Transverse colon (tissue), 4 donors: ENCODE measurements at regions not wholly inside any gene's neighbourhood (a gene's known extent, or its start where the extent isn't known, plus 50 kb on each side); places are given as distances from the start of the nearest gene placed in this dataset.

Source experiments
- DNase-seq: peaks from one replicate; pipeline ENCODE4 v3.0.0-alpha.2; 2019
- H3K27ac ChIP-seq, 4 donors: fragments of 200-600 bp; sonication (generic); 2 replicates each; pipeline ENCODE4 v1.5.1; 2016 to 2018; ENCODE audit warnings: inconsistent platforms in 4 of 4
- H3K27me3 ChIP-seq: fragments of 200-600 bp; sonication (generic); 2 replicates; pipeline ENCODE4 v1.5.1; 2017; ENCODE audit warnings: inconsistent platforms
- H3K36me3 ChIP-seq, 4 donors: fragments of 200-600 bp; sonication (generic); 2 replicates each; pipeline ENCODE4 v1.5.1; 2017 to 2019; ENCODE audit warnings: inconsistent platforms in 4 of 4
- H3K4me1 ChIP-seq, 4 donors: fragments of 200-600 bp; sonication (generic); 2 replicates each; pipeline ENCODE4 v1.5.1; 2017 to 2020; ENCODE audit warnings: inconsistent platforms in 4 of 4
- H3K4me3 ChIP-seq, 4 donors: fragments of 200-600 bp; sonication (generic); 1 replicate in 1 of 4; 2 replicates in 3 of 4; pipeline versions ENCODE4 v1.5.1 to v1.6.1; 2017 to 2019; ENCODE audit warnings: inconsistent platforms in 4 of 4
- H3K9me3 ChIP-seq, 2 donors: fragments of 200-600 bp; sonication (generic); 2 replicates each; pipeline ENCODE4 v1.5.1; 2017 to 2019; ENCODE audit warnings: inconsistent platforms in 2 of 2
- EP300 ChIP-seq: sonication (generic); formaldehyde crosslinking; IDR thresholded peaks from one replicate; pipeline ENCODE4 v1.6.1; 2017; ENCODE audit warnings: antibody characterized with exemption, low read depth
- POLR2A ChIP-seq: fragments of 450-650 bp; IDR thresholded peaks from one replicate; pipeline ENCODE4 v1.6.1; 2016; ENCODE audit warnings: antibody characterized with exemption, mild to moderate bottlenecking, moderate library complexity
- POLR2AphosphoS5 ChIP-seq, 3 donors: sonication (generic); formaldehyde crosslinking; IDR thresholded peaks; one replicate each; pipeline ENCODE4 v1.6.1; 2016; ENCODE audit warnings: antibody characterized with exemption in 3 of 3
- WGBS, 2 donors: methylation state at CpG; one replicate each; pipeline ENCODE4 v1.1.5; 2018; ENCODE audit warnings: low coverage in 1 of 2; 5-methylcytosine and 5-hydroxymethylcytosine counted together
- in situ Hi-C, 4 donors: fragments of 200-750 bp; cut with MboI; loops; one replicate each; pipeline versions ENCODE4 v1.15.0 to v1.15.1; 2017; ENCODE audit warnings: low sequenced_read_pairs in 3 of 4, low pct_ligation_motif_present in 1 of 4, low pct_unique_long_range_greater_than_20kb in 1 of 4
- intact Hi-C: fragments of 100-400 bp; cut with DNase I; formaldehyde crosslinking; loops from one replicate; pipeline ENCODE4 v1.15.1; 2023; ENCODE audit warnings: low total_unique reads
- TF ChIP-seq, protein P1 (sequence below), 5 experiments: fragments of 200-600 bp in 3 of 5; fragments of 450-650 bp in 2 of 5; sonication (generic) in 3 of 5; IDR thresholded peaks; 1 replicate in 2 of 5; 2 replicates in 3 of 5; pipeline ENCODE4 v1.5.1; 2016 to 2017; ENCODE audit warnings: antibody characterized with exemption in 5 of 5, inconsistent platforms in 3 of 5, mild to moderate bottlenecking in 2 of 5, moderate library complexity in 1 of 5

DNA sequence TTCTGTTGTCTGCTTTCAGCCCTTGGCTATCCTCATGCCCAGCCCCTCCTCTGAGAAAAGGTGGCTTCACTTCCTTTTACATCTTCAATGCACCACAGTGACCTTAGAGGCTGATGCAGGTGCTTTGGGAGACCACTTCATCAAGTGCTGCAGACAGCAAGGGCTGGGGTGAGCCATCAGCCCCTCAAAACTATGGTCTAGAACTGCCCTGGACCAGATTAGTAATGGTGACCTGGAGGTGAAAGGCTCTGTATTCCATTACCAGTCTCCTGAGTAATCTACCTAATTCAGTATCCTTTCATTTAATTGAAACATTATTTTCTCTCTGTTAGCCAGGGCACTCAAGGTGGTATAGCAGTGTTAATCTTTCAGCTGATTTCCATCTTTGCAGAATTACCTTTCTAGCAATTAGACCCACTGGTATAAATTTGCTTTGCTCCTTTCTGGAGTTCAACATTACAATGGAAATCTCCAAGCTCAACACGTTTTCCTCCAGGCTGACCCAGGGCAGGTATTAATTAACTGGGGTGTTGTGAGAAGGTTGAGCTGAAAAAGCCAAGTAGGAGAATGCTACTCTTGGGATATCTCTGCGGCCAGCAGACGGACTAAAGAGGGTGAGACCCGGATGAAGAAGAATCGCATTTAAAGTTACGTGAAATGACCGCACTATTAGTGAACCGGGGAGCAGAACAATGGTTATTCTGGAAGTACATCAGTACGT lies 469.0 kb downstream of the MEIS1 start:
- Histone ChIP-seq H3K36me3 (no peaks in the 10 kb centered on the region), H3K27ac (no peak overlapping the region), H3K4me1 (peaks cover 0 to under 1% (median 0%) of the 10 kb centered on the region in 4 donors), H3K27me3 (no peaks in the 10 kb centered on the region), H3K4me3 (no peak overlapping the region), H3K9me3 (no peaks in the 10 kb centered on the region)
- WGBS, 2 donors: 90 to 93% methylated on average over 4 to 9 of the region's 9 CpGs
- intact Hi-C loops (no loop called here), in situ Hi-C loops (no loop called here)
- TF ChIP-seq, protein P1, sequence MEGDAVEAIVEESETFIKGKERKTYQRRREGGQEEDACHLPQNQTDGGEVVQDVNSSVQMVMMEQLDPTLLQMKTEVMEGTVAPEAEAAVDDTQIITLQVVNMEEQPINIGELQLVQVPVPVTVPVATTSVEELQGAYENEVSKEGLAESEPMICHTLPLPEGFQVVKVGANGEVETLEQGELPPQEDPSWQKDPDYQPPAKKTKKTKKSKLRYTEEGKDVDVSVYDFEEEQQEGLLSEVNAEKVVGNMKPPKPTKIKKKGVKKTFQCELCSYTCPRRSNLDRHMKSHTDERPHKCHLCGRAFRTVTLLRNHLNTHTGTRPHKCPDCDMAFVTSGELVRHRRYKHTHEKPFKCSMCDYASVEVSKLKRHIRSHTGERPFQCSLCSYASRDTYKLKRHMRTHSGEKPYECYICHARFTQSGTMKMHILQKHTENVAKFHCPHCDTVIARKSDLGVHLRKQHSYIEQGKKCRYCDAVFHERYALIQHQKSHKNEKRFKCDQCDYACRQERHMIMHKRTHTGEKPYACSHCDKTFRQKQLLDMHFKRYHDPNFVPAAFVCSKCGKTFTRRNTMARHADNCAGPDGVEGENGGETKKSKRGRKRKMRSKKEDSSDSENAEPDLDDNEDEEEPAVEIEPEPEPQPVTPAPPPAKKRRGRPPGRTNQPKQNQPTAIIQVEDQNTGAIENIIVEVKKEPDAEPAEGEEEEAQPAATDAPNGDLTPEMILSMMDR (IDR thresholded peaks at IDR 0.05): no peak
- TF ChIP-seq POLR2AphosphoS5 (IDR thresholded peaks at IDR 0.05) (no peak), POLR2A (no peak), EP300 (no peak)
- no peak for DNase-seq

DNA sequence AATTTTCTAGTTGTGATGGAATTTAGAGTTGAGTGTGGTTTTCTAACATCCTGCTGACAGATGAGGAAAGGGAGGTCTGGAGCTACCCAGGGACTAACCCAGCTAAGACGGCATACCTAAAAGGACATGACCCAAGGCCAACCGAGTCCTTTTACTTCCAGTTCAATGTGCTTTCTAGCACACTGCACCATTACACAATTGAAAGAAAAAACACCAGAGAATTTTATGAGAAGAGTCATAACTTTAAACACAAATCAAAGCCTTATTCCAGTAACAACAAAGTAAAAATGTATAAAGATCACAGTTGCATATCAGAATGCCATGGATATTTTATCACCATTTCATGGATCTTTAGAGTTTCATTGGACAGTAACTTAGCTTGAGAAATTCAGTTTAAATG lies 480.3 kb downstream of the MEIS1 start:
- Histone ChIP-seq H3K4me1 (no peaks in the 10 kb centered on the region), H3K36me3 (no peaks in the 10 kb centered on the region), H3K4me3 (no peak overlapping the region), H3K9me3 (no peaks in the 10 kb centered on the region), H3K27ac (no peak overlapping the region), H3K27me3 (no peaks in the 10 kb centered on the region)
- intact Hi-C loops (no loop called here), in situ Hi-C loops (no loop called here)
- 74 to 80% methylated on average over 2 of the region's 2 CpGs for WGBS, 2 donors
- no peak for DNase-seq
- TF ChIP-seq, protein P1 (IDR thresholded peaks at IDR 0.05): no peak
- no peak for TF ChIP-seq EP300
- TF ChIP-seq POLR2AphosphoS5 (IDR thresholded peaks at IDR 0.05): no peak
- TF ChIP-seq POLR2A: no peak

DNA sequence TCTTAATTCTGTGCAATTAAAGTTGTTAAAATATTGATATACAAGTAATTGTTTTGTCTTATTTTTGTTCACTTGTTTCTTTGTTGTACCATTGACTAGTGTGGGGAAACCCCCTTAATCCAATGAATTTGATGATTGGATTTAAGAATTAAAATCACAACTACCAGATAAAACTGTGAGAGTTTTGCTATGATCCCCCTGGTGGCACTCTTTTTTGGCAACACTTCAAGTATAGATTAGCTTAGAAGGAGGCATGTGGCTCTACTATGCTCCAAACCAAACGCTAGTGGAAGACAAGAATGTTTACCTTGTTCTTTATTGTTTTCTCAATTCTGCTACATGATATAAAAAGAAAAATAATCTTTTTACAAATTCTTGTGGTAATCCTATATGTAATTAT lies 477.8 kb upstream of the ETAA1 start:
- H3K27ac ChIP-seq: no peak overlapping the region
- no peak for TF ChIP-seq EP300
- TF ChIP-seq, protein P1 (IDR thresholded peaks at IDR 0.05): no peak
- no peak for TF ChIP-seq POLR2AphosphoS5 (IDR thresholded peaks at IDR 0.05)
- TF ChIP-seq POLR2A: no peak
- no peaks in the 10 kb centered on the region for H3K4me1 ChIP-seq
- H3K36me3 ChIP-seq: no peaks in the 10 kb centered on the region
- intact Hi-C loops: no loop called here
- no peaks in the 10 kb centered on the region for H3K9me3 ChIP-seq
- in situ Hi-C loops: no loop called here
- no peak overlapping the region for H3K4me3 ChIP-seq
- H3K27me3 ChIP-seq: no peaks in the 10 kb centered on the region
- WGBS, 2 donors: 58 to 71% methylated on average over 1 of the region's 1 CpG
- DNase-seq: no peak

DNA sequence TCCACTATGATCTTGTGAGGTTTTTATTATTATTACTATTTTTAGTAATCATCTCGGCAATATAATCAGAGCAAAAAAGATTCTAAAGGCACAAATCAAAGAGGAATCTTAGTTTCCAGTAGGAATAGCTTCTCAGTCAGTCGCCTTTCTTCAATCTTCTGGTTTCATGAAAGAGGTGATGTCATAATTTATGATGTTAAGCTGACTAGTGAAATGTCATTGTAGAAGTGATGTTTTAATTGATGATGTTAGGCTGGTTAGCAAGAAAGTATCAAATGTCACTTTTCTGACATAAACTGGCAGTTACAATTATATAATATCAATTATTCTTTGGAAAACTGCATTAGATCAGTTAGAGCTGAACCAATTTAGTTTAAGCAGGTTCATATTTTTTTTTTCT lies 476.7 kb upstream of the ETAA1 start:
- no peaks in the 10 kb centered on the region for H3K9me3 ChIP-seq
- no peak overlapping the region for H3K4me3 ChIP-seq
- H3K4me1 ChIP-seq: no peaks in the 10 kb centered on the region
- 77% methylated on average over 2 of the region's 2 CpGs for WGBS, 2 donors
- H3K27ac ChIP-seq: no peak overlapping the region
- intact Hi-C loops (no loop called here), in situ Hi-C loops (no loop called here)
- TF ChIP-seq, protein P1 (IDR thresholded peaks at IDR 0.05): no peak
- TF ChIP-seq POLR2A (no peak), POLR2AphosphoS5 (IDR thresholded peaks at IDR 0.05) (no peak), EP300 (no peak)
- DNase-seq: no peak
- H3K27me3 ChIP-seq: no peaks in the 10 kb centered on the region
- H3K36me3 ChIP-seq: no peaks in the 10 kb centered on the region
